SK-N-SH (cell line): ENCODE measurements at regions not wholly inside any gene's neighbourhood (a gene's known extent, or its start where the extent isn't known, plus 50 kb on each side); places are given as distances from the start of the nearest gene placed in this dataset.

Experiments used
- CTCF ChIP-seq: fragments of 200-600 bp; sonication (generic); IDR thresholded peaks from 2 replicates; pipeline ENCODE4 v1.6.1; 2017; ENCODE audit warnings: antibody characterized with exemption, mild to moderate bottlenecking, moderate library complexity
- NRF1 ChIP-seq: IDR thresholded peaks from 2 replicates; pipeline ENCODE4 v1.6.1; 2012; ENCODE audit warnings: low read depth, mild to moderate bottlenecking, low read length
- PBX3 ChIP-seq: IDR thresholded peaks from 2 replicates; pipeline ENCODE4; 2012
- POLR2AphosphoS5 ChIP-seq: IDR thresholded peaks from 2 replicates; pipeline ENCODE4 v1.6.1; 2012; ENCODE audit warnings: low read depth, low read length
- REST ChIP-seq: IDR thresholded peaks from 2 replicates; pipeline ENCODE4 v1.6.1; 2012; ENCODE audit warnings: mild to moderate bottlenecking, low read depth, low read length, moderate library complexity
- TAF1 ChIP-seq: IDR thresholded peaks from 2 replicates; pipeline ENCODE4 v1.6.1; 2012; ENCODE audit warnings: low read depth, mild to moderate bottlenecking, low read length, moderate library complexity, borderline replicate concordance
- USF2 ChIP-seq: fragments of 150-350 bp; IDR thresholded peaks from 2 replicates; pipeline ENCODE4 v1.6.1; 2017; ENCODE audit warnings: antibody characterized with exemption, low read length, low read depth, borderline replicate concordance
- ZBTB33 ChIP-seq: IDR thresholded peaks from 2 replicates; pipeline ENCODE4 v1.4.0; 2012; ENCODE audit warnings: low read depth, borderline replicate concordance

- TF ChIP-seq CTCF = no peak
- no peak for TF ChIP-seq POLR2AphosphoS5
- no peak for TF ChIP-seq USF2
- no peak for TF ChIP-seq NRF1
- no peak for TF ChIP-seq TAF1
- TF ChIP-seq REST = no peak
- no peak for TF ChIP-seq ZBTB33
- TF ChIP-seq PBX3 = no peak
Observed at GRCh38 chr1:87795615-87796337, 467.1 kb downstream of the LMO4 start.
